Panc1 (cell line): ENCODE measurements at regions not wholly inside any gene's neighbourhood (a gene's known extent, or its start where the extent isn't known, plus 50 kb on each side); places are given as distances from the start of the nearest gene placed in this dataset.

ENCODE experiments used
- ATAC-seq: fragments of 200-7000 bp; cut with Tn5 transposase; 2 replicates; pipeline ENCODE4 v1.9.1; 2020; ENCODE audit warnings: mild to moderate bottlenecking, moderate library complexity
- BruUV-seq: library from RNA; stranded (reverse); fragments of 400-500 nt; replicated peaks from 2 replicates; lab custom pipeline; 2021; lab: Mats Ljungman, UMichigan
- CTCF ChIA-PET: fragments of 300-600 bp; sonication (Branson Sonifier 250); formaldehyde crosslinking; loops from one replicate; lab custom pipeline; 2022; ENCODE audit warnings: antibody characterized with exemption; lab: Charles Lee
- POLR2A ChIA-PET: fragments of 300-600 bp; sonication (Branson Sonifier 250); formaldehyde crosslinking; loops from one replicate; lab custom pipeline; 2022; ENCODE audit warnings: antibody characterized with exemption; lab: Charles Lee
- DNase-seq: peaks from one replicate; pipeline ENCODE4 v3.0.0-alpha.2; 2010; ENCODE audit warnings: low read depth, low spot score
- H3K27ac ChIP-seq: 2 replicates; pipeline ENCODE4 v1.5.1; 2011; ENCODE audit warnings: mild to moderate bottlenecking, low read length, inconsistent platforms
- H3K27me3 ChIP-seq: fragments of 200-500 bp; sonication (Bioruptor generic); 2 replicates; pipeline ENCODE4 v1.6.0; 2014; ENCODE audit warnings: low read length, inconsistent platforms; ENCODE audit not compliant: control insufficient read depth, insufficient read depth
- H3K36me3 ChIP-seq: fragments of 200-500 bp; sonication (Bioruptor generic); 2 replicates; pipeline ENCODE4 v1.5.1; 2014; ENCODE audit warnings: inconsistent platforms, mild to moderate bottlenecking, low read length, moderate library complexity; ENCODE audit not compliant: control insufficient read depth, insufficient read depth
- H3K4me1 ChIP-seq: 2 replicates; pipeline ENCODE4 v1.5.1; 2011; ENCODE audit warnings: inconsistent platforms, mild to moderate bottlenecking, low read length, moderate library complexity; ENCODE audit not compliant: control insufficient read depth, insufficient read depth
- H3K4me3 ChIP-seq, 2 experiments: 2 replicates each; pipeline ENCODE4 v1.5.1; 2011 to 2012; ENCODE audit warnings: low read depth in 2 of 2, low read length in 2 of 2, mild to moderate bottlenecking in 2 of 2, inconsistent platforms in 1 of 2, moderate library complexity in 1 of 2
- H3K9me3 ChIP-seq: fragments of 200-500 bp; sonication (Bioruptor generic); 2 replicates; pipeline ENCODE4 v1.5.1; 2014; ENCODE audit warnings: low read depth, mild to moderate bottlenecking, inconsistent platforms, low read length, moderate library complexity; ENCODE audit not compliant: control insufficient read depth, insufficient read depth
- CTCF ChIP-seq: fragments of 450-650 bp; IDR thresholded peaks from 2 replicates; pipeline ENCODE4 v1.5.1; 2017; ENCODE audit warnings: mild to moderate bottlenecking
- POLR2AphosphoS5 ChIP-seq: IDR thresholded peaks from 2 replicates; pipeline ENCODE4 v1.6.1; 2012; ENCODE audit warnings: mild to moderate bottlenecking, low read depth, low read length, moderate library complexity
- REST ChIP-seq, 2 experiments: IDR thresholded peaks; 2 replicates each; pipeline ENCODE4 v1.6.1; 2011 to 2012; ENCODE audit warnings: low read depth in 2 of 2, control low read depth in 1 of 2, low read length in 1 of 2, mild to moderate bottlenecking in 1 of 2, moderate library complexity in 1 of 2; ENCODE audit not compliant: insufficient read depth in 1 of 2
- SIN3A ChIP-seq: IDR thresholded peaks from 2 replicates; pipeline ENCODE4 v1.6.1; 2012; ENCODE audit warnings: low read depth, mild to moderate bottlenecking, low read length, moderate library complexity, borderline replicate concordance; ENCODE audit not compliant: insufficient read depth
- TCF7L2 ChIP-seq: IDR thresholded peaks from 2 replicates; pipeline ENCODE4 v1.6.1; 2011; ENCODE audit warnings: mild to moderate bottlenecking, low read depth, low read length, inconsistent platforms
- in situ Hi-C: cut with HindIII; loops from 2 replicates; pipeline ENCODE4 v1.10.0; 2016; ENCODE audit warnings: low sequenced_read_pairs, low pct_unique_long_range_greater_than_20kb
- intact Hi-C: fragments of 100-400 bp; cut with micrococcal nuclease; formaldehyde crosslinking; loops from one replicate; pipeline ENCODE4 v1.10.0; 2022; ENCODE audit not compliant: unreplicated experiment

GRCh38 chr3:73855813-73856212 is 231.1 kb upstream of the PDZRN3 start:
- intact Hi-C loops (no loop called here), in situ Hi-C loops (no loop called here)
- Histone ChIP-seq H3K27me3 (no peaks in the 10 kb centered on the region), H3K4me3 (no peak overlapping the region), H3K4me1 (no peaks in the 10 kb centered on the region), H3K9me3 (no peaks in the 10 kb centered on the region), H3K36me3 (no peaks in the 10 kb centered on the region), H3K27ac (no peak overlapping the region)
- ATAC-seq (no peak), DNase-seq (no peak)
- no peak for TF ChIP-seq REST (IDR thresholded peaks at IDR 0.05; ENCODE audit: insufficient read depth in 1 of 2, low read depth in 2 of 2, low read length in 1 of 2)
- no peak for TF ChIP-seq POLR2AphosphoS5
- TF ChIP-seq CTCF: no peak
- no peak for TF ChIP-seq TCF7L2
- no peak for TF ChIP-seq SIN3A
- CTCF ChIA-PET: no interaction called here
- POLR2A ChIA-PET: no interaction called here
- no TSS peak for BruUV-seq

DNA sequence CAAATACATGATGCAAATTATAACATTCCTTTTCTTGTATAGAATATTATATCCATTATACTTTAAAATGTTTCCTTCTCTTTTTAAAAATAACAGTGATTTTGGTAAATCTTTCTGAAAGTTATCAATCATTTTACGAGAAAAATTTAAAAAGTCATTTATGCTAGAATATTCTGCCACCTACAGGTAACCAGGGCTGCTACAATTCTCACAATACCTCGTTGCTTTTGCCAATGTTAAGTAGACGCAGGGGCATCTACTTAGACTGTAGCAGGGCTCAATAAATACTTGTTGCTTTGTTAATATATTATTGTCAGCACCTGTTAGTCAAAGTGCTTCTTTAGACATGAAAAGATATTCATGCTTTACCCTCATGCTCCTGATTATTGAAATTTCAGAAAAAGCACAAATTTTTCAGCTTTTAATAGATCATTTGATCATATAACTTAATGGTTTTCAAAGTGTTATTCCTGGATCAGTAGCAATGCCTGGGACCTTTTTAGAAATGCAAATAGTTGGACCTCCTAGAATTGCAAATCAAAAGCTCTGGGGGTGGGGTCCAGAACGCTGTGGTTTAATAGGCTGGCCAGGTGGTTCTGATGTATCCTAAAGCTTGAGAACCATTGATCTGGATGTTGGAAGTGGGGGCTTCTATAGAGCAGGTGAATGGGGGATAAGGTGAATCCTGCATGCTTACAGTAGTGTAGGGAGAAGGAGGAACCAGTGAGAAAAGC is 223.6 kb upstream of the PDZRN3 start:
- no peaks in the 10 kb centered on the region for H3K36me3 ChIP-seq
- ATAC-seq: no peak
- CTCF ChIA-PET: no interaction called here
- in situ Hi-C loops (no loop called here), intact Hi-C loops (loop anchor here (5.0 kb wide), 1 partner anchor 341 kb away; no protein-coding TSS in a partner anchor)
- no peak overlapping the region for H3K4me3 ChIP-seq
- no peaks in the 10 kb centered on the region for H3K9me3 ChIP-seq
- POLR2A ChIA-PET: no interaction called here
- H3K4me1 ChIP-seq: no peaks in the 10 kb centered on the region
- no peak for TF ChIP-seq REST (IDR thresholded peaks at IDR 0.05; ENCODE audit: insufficient read depth in 1 of 2, low read depth in 2 of 2, low read length in 1 of 2)
- no peak for TF ChIP-seq TCF7L2
- TF ChIP-seq CTCF: peak; percentile 48; the same call in 1 of the 2 replicates
- no TSS peak for BruUV-seq
- H3K27me3 ChIP-seq: no peaks in the 10 kb centered on the region
- DNase-seq: no peak
- no peak overlapping the region for H3K27ac ChIP-seq
